Epithelial cell of esophagus (primary cell): ENCODE measurements at regions not wholly inside any gene's neighbourhood (a gene's known extent, or its start where the extent isn't known, plus 50 kb on each side); places are given as distances from the start of the nearest gene placed in this dataset.

ENCODE experiments used
- DNase-seq: peaks from one replicate; pipeline ENCODE4 v3.0.0; 2010; ENCODE audit warnings: low read depth
- H3K4me3 ChIP-seq: 2 replicates; pipeline ENCODE4 v1.5.1; 2011; ENCODE audit warnings: mild to moderate bottlenecking, low read length, control low read depth
- CTCF ChIP-seq: IDR thresholded peaks from 2 replicates; pipeline ENCODE4 v1.5.1; 2011; ENCODE audit warnings: low read depth, mild to moderate bottlenecking, low read length, control low read depth, inconsistent platforms; ENCODE audit not compliant: insufficient read depth; ENCODE audit errors: missing control alignments

GRCh38 chr16:85440744-85441143 is 172.4 kb upstream of the GSE1 start:
- no peak overlapping the region for H3K4me3 ChIP-seq
- DNase-seq, result no peak
- TF ChIP-seq CTCF, result no peak

DNA sequence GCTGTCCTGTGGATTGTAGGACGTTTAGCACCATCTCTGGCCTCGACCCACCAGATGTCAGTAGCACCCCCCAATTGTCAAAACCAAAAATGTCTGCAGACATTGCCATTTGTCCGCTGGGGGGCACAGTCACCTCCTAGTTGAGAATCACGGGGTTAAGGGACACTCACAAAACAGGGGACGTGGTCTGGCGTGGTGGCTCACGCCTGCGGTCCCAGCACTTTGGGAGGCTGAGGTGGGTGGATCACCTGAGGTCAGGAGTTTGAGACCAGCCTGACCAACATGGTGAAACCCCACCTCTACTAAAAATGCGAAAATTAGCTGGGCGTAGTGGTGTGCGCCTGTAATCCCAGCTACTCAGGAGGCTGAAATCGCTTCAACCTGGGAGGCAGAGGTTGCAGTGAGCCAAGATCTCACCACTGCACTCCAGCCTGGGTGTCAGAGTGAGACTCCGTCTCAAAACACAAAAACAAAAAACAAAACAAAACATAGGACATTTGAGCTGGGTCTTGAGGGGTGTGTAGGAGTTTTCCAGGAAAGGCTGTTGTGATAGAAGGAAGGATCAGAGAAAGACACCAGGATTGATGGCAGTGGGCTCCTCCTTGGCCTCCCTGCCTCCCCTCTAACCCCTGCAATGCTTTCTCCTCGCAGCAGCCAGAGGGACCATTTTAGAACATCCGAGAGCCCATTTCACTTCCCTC is 171.8 kb upstream of the GSE1 start:
- H3K4me3 ChIP-seq, result no peak overlapping the region
- TF ChIP-seq CTCF, result no peak
- no peak for DNase-seq

DNA sequence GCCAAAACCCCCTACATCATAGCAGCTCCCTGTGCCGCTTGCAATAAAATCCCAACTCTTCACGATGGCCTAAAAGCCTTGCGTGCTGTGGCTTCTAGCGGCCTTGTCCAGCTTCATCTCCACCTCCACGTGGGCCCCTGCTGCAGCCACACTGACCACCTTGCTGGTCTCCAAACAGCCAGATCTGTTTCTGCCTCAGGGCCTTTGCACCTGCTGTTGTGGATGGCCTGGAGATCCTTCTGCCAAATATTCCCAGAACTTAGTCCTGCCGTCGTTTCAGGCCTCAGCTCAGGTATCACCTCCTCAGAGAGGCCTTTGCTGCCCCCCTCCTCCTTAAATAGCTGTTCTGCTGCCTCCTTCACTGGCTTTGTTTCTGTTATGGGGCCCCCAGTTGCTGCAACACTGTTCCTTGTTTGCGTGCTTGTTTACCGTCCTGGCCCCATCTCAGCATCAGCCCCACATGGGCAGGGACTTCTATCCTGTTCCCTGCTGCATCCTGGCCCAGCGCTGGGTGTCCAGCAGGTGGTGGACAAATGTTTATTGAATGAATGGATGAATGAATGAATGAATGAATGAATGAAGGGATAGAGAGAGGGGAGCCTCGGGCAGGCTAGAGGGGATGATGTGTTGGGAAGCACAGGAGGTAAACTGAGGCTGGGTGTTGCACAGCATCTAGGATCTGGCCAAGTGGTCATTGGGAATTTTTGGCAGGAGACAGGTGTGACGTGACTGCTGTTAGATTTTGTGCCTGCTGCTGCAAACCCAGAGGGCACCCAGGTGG is 171.0 kb upstream of the GSE1 start:
- no peak for TF ChIP-seq CTCF
- no peak overlapping the region for H3K4me3 ChIP-seq

GRCh38 chr16:85443116-85443515 is 170.0 kb upstream of the GSE1 start:
- DNase-seq, result no peak
- TF ChIP-seq CTCF, result no peak
- H3K4me3 ChIP-seq, result no peak overlapping the region

More for the DNA sequence above, 171.0 kb upstream of the GSE1 start:
- no peak for DNase-seq

GRCh38 chr16:85443531-85443930 is 169.6 kb upstream of the GSE1 start:
- DNase-seq, result no peak
- TF ChIP-seq CTCF, result no peak
- no peak overlapping the region for H3K4me3 ChIP-seq

DNA sequence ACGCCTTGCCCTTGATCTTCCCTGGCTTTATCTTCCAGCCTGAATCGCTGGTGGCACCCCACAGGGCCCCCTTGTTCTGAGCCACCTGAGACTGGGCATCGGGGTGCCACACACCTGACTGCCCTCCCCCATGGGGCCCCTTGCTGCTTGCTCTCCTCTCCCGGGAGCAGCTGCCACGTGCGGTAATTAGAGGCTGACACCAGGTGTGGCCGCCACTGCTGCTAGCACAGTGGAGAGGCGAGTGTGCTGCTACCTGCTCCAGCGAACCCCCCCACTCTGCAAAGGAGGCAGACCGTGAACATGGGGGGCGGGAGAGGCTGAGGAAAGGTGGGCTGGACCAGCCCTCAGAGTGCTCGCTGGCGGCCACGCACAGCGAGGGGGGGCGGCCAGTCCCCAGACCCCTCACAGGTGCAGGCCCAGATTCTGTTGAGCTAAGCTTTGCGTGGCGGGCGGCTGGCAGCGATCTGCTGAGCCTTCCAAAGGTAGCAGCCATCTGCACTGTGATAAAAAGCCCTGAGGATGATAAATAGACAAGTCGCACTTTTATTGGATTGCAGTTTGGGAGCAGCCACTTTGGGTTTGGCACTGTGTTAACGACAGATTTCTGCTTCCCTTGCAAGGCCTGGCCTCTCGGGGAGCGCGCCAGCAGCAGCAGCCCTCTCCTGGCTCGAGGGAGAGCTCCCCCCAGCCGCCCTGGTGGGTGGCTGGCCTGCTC is 167.9 kb upstream of the GSE1 start:
- DNase-seq, result no peak
- TF ChIP-seq CTCF, result peak; percentile 21
- H3K4me3 ChIP-seq, result no peak overlapping the region
